ENCODE measurements at regions not wholly inside any gene's neighbourhood (a gene's known extent, or its start where the extent isn't known, plus 50 kb on each side); places are given as distances from the start of the nearest gene placed in this dataset.

GRCh38 chrX:23263892-23264291 is 70.8 kb upstream of the PTCHD1 start:
- no peak for TF ChIP-seq NRF1 (IDR thresholded peaks at IDR 0.05; ENCODE audit: low read depth, low read length)
- TF ChIP-seq GABPA (IDR thresholded peaks at IDR 0.05; ENCODE audit: low read depth), result no peak
- no peak for TF ChIP-seq PBX3 (IDR thresholded peaks at IDR 0.05)
- no peak for TF ChIP-seq CTCF (IDR thresholded peaks at IDR 0.05)
- no peak for TF ChIP-seq MAX (IDR thresholded peaks at IDR 0.05; ENCODE audit: low read depth)
- TF ChIP-seq SMC3 (IDR thresholded peaks at IDR 0.05; ENCODE audit: low read depth, low read length), result no peak
- TF ChIP-seq MEF2A (IDR thresholded peaks at IDR 0.05; ENCODE audit: borderline replicate concordance, low read depth), result no peak
- TF ChIP-seq IRF3 (IDR thresholded peaks at IDR 0.05; ENCODE audit: low read depth, low read length), result no peak
- no peak for TF ChIP-seq POLR2AphosphoS5 (IDR thresholded peaks at IDR 0.05; ENCODE audit: low read depth, low read length)
- no peak for TF ChIP-seq EP300 (IDR thresholded peaks at IDR 0.05; ENCODE audit: borderline replicate concordance in 1 of 2, low read depth in 1 of 2, low read length in 1 of 2)
- TF ChIP-seq FOXJ3 (CRISPR knock-in tag; IDR thresholded peaks at IDR 0.05), result no peak
